GM18951 (cell line): ENCODE measurements at regions not wholly inside any gene's neighbourhood (a gene's known extent, or its start where the extent isn't known, plus 50 kb on each side); places are given as distances from the start of the nearest gene placed in this dataset.
"Not testable (repeated sequence)": the region's sequence is repeated elsewhere in the genome, so short reads cannot be mapped to it uniquely, and the experiment has no call there.

ENCODE experiments used
- POLR2A ChIP-seq: IDR thresholded peaks from 4 replicates; pipeline ENCODE4 v1.6.1; 2011; ENCODE audit warnings: mild to moderate bottlenecking; ENCODE audit not compliant: insufficient read length, insufficient read depth; ENCODE audit errors: extremely low read depth
- in situ Hi-C: fragments of 300-500 bp; cut with MboI; formaldehyde crosslinking; loops from one replicate; pipeline ENCODE4 v1.12.0; 2022; ENCODE audit warnings: low sequenced_read_pairs, mixed read lengths, inconsistent platforms; ENCODE audit not compliant: unreplicated experiment

GRCh38 chr1:79204779-79205479 is 198.4 kb upstream of the ADGRL4 start:
- TF ChIP-seq POLR2A: no peak
- in situ Hi-C loops: no loop called here

- TF ChIP-seq POLR2A: no peak
- in situ Hi-C loops: no loop called here
Measured at GRCh38 chr1:79198832-79199231, 192.3 kb upstream of the ADGRL4 start.

- TF ChIP-seq POLR2A: no peak
- in situ Hi-C loops: no loop called here
Measured at GRCh38 chr1:79197421-79197820, 190.9 kb upstream of the ADGRL4 start.

- in situ Hi-C loops: no loop called here
Measured at GRCh38 chr1:79196211-79196610, 189.7 kb upstream of the ADGRL4 start.

GRCh38 chr1:79193211-79194079 is 186.9 kb upstream of the ADGRL4 start:
- in situ Hi-C loops: no loop called here
- no peak for TF ChIP-seq POLR2A

More at GRCh38 chr1:79196211-79196610, 189.7 kb upstream of the ADGRL4 start:
- no peak for TF ChIP-seq POLR2A

GRCh38 chr1:79190074-79190473 is 183.5 kb upstream of the ADGRL4 start:
- no peak for TF ChIP-seq POLR2A
- in situ Hi-C loops: no loop called here

- no peak for TF ChIP-seq POLR2A
- in situ Hi-C loops: no loop called here
Measured at GRCh38 chr1:79188337-79188736, 181.8 kb upstream of the ADGRL4 start.

- TF ChIP-seq POLR2A: no peak
- in situ Hi-C loops: no loop called here
Measured at GRCh38 chr1:79186260-79186659, 179.7 kb upstream of the ADGRL4 start.

- no peak for TF ChIP-seq POLR2A
- in situ Hi-C loops: no loop called here
Measured at GRCh38 chr1:79177844-79178243, 171.3 kb upstream of the ADGRL4 start.

GRCh38 chr1:79161077-79161476 is 154.5 kb upstream of the ADGRL4 start:
- in situ Hi-C loops: no loop called here
- TF ChIP-seq POLR2A: no peak

GRCh38 chr1:79155991-79156390 is 149.5 kb upstream of the ADGRL4 start:
- in situ Hi-C loops: no loop called here
- TF ChIP-seq POLR2A: no peak

- no peak for TF ChIP-seq POLR2A
- in situ Hi-C loops: no loop called here
Measured at GRCh38 chr1:79151006-79151796, 144.7 kb upstream of the ADGRL4 start.

- in situ Hi-C loops: no loop called here
- TF ChIP-seq POLR2A: no peak
Measured at GRCh38 chr1:79150576-79150975, 144.0 kb upstream of the ADGRL4 start.

- in situ Hi-C loops: not testable (repeated sequence)
Measured at GRCh38 chr1:79138227-79138626, 131.7 kb upstream of the ADGRL4 start.
